ENCODE measurements at regions not wholly inside any gene's neighbourhood (a gene's known extent, or its start where the extent isn't known, plus 50 kb on each side); places are given as distances from the start of the nearest gene placed in this dataset.

- TF ChIP-seq, protein P1, sequence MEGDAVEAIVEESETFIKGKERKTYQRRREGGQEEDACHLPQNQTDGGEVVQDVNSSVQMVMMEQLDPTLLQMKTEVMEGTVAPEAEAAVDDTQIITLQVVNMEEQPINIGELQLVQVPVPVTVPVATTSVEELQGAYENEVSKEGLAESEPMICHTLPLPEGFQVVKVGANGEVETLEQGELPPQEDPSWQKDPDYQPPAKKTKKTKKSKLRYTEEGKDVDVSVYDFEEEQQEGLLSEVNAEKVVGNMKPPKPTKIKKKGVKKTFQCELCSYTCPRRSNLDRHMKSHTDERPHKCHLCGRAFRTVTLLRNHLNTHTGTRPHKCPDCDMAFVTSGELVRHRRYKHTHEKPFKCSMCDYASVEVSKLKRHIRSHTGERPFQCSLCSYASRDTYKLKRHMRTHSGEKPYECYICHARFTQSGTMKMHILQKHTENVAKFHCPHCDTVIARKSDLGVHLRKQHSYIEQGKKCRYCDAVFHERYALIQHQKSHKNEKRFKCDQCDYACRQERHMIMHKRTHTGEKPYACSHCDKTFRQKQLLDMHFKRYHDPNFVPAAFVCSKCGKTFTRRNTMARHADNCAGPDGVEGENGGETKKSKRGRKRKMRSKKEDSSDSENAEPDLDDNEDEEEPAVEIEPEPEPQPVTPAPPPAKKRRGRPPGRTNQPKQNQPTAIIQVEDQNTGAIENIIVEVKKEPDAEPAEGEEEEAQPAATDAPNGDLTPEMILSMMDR (conservative IDR thresholded peaks at IDR 0.05; ENCODE audit: low read depth, low read length) = no peak
- no peak for TF ChIP-seq RAD21 (IDR thresholded peaks at IDR 0.05; ENCODE audit: low read length)
- no peak for TF ChIP-seq BHLHE40 (IDR thresholded peaks at IDR 0.05; ENCODE audit: low read depth, low read length)
- TF ChIP-seq FOS (IDR thresholded peaks at IDR 0.05; ENCODE audit: low read depth, low read length) = no peak
- no peak for TF ChIP-seq POLR2A (IDR thresholded peaks at IDR 0.05; ENCODE audit: low read depth, low read length)
- no peak for TF ChIP-seq SMC3 (IDR thresholded peaks at IDR 0.05; ENCODE audit: low read depth, low read length)
- TF ChIP-seq NFE2L2 (IDR thresholded peaks at IDR 0.05; ENCODE audit: low read depth, low read length) = no peak
- no peak for TF ChIP-seq RCOR1 (IDR thresholded peaks at IDR 0.05; ENCODE audit: insufficient replicate concordance, low read length)
- no peak for TF ChIP-seq USF2 (IDR thresholded peaks at IDR 0.05; ENCODE audit: low read depth, low read length)
- no peak for TF ChIP-seq MAZ (IDR thresholded peaks at IDR 0.05; ENCODE audit: borderline replicate concordance, low read depth, low read length)
- no peak for TF ChIP-seq MAFK (IDR thresholded peaks at IDR 0.05; ENCODE audit: low read depth, low read length)
- no peak for TF ChIP-seq MXI1 (IDR thresholded peaks at IDR 0.05; ENCODE audit: borderline replicate concordance, low read depth, low read length)
- no peak for TF ChIP-seq CEBPB (IDR thresholded peaks at IDR 0.05; ENCODE audit: low read depth, low read length)
- no peak for TF ChIP-seq RFX5 (IDR thresholded peaks at IDR 0.05; ENCODE audit: low read depth, low read length)
Measured at GRCh38 chr3:168671091-168671490, 575.4 kb upstream of the GOLIM4 start.
